ENCODE measurements at regions not wholly inside any gene's neighbourhood (a gene's known extent, or its start where the extent isn't known, plus 50 kb on each side); places are given as distances from the start of the nearest gene placed in this dataset.
A peak's percentile ranks its signal among the peaks of the same experiment; 100 is the strongest.
"Not testable (repeated sequence)": the region's sequence is repeated elsewhere in the genome, so short reads cannot be mapped to it uniquely, and the experiment has no call there.

GRCh38 chr6:56730663-56731529 is 88.2 kb upstream of the DST start:
- Histone ChIP-seq H3K36me3 (ENCODE audit: control insufficient read depth, insufficient read depth, low read length) (peaks cover 4% of the 10 kb centered on the region; the same call in 1 of the 2 replicates), H3K27me3 (ENCODE audit: control insufficient read depth, insufficient read depth, low read length) (no peaks in the 10 kb centered on the region), H3K9ac (ENCODE audit: low read length) (no peak overlapping the region), H3K27ac (ENCODE audit: low read depth, low read length) (no peak overlapping the region), H3K4me3 (ENCODE audit: low read depth, low read length) (no peak overlapping the region), H3K4me1 (ENCODE audit: control insufficient read depth, insufficient read depth, low read length) (peaks cover 29% of the 10 kb centered on the region), H3K9me3 (ENCODE audit: control insufficient read depth, insufficient read depth, low read depth, low read length) (no peaks in the 10 kb centered on the region)

- Histone ChIP-seq H3K4me3 (ENCODE audit: low read depth, low read length) (no peak overlapping the region), H3K27me3 (ENCODE audit: control insufficient read depth, insufficient read depth, low read length) (no peaks in the 10 kb centered on the region), H3K36me3 (ENCODE audit: control insufficient read depth, insufficient read depth, low read length) (peaks cover 4% of the 10 kb centered on the region; the same call in 1 of the 2 replicates), H3K9ac (ENCODE audit: low read length) (no peak overlapping the region), H3K27ac (ENCODE audit: low read depth, low read length) (no peak overlapping the region), H3K9me3 (ENCODE audit: control insufficient read depth, insufficient read depth, low read depth, low read length) (no peaks in the 10 kb centered on the region), H3K4me1 (ENCODE audit: control insufficient read depth, insufficient read depth, low read length) (peaks cover 37% of the 10 kb centered on the region)
These were observed 87.0 kb upstream of the DST start for GRCh38 chr6:56729719-56730118.

GRCh38 chr6:56729166-56729565 is 86.5 kb upstream of the DST start:
- H3K4me3 ChIP-seq (ENCODE audit: low read depth, low read length); H3K9ac ChIP-seq (ENCODE audit: low read length); H3K27me3 ChIP-seq (ENCODE audit: control insufficient read depth, insufficient read depth, low read length); H3K27ac ChIP-seq (ENCODE audit: low read depth, low read length); H3K9me3 ChIP-seq (ENCODE audit: control insufficient read depth, insufficient read depth, low read depth, low read length); H3K36me3 ChIP-seq (ENCODE audit: control insufficient read depth, insufficient read depth, low read length): not testable (repeated sequence)
- H3K4me1 ChIP-seq (ENCODE audit: control insufficient read depth, insufficient read depth, low read length) = peaks cover 37% of the 10 kb centered on the region

GRCh38 chr6:56727097-56727850 is 84.6 kb upstream of the DST start:
- no peak overlapping the region for H3K9ac ChIP-seq (ENCODE audit: low read length)
- H3K4me3 ChIP-seq (ENCODE audit: low read depth, low read length) = no peak overlapping the region
- no peaks in the 10 kb centered on the region for H3K9me3 ChIP-seq (ENCODE audit: control insufficient read depth, insufficient read depth, low read depth, low read length)
- H3K36me3 ChIP-seq (ENCODE audit: control insufficient read depth, insufficient read depth, low read length) = no peaks in the 10 kb centered on the region; the same call in 1 of the 2 replicates
- H3K27me3 ChIP-seq (ENCODE audit: control insufficient read depth, insufficient read depth, low read length) = no peaks in the 10 kb centered on the region
- H3K27ac ChIP-seq (ENCODE audit: low read depth, low read length) = 0 out of 2 replicates have a peak overlapping the region, but pooled peaks have one; percentile 18
- H3K4me1 ChIP-seq (ENCODE audit: control insufficient read depth, insufficient read depth, low read length) = peaks cover 33% of the 10 kb centered on the region

GRCh38 chr6:56725254-56725653 is 82.6 kb upstream of the DST start:
- H3K4me1 ChIP-seq (ENCODE audit: control insufficient read depth, insufficient read depth, low read length) = peaks cover 33% of the 10 kb centered on the region
- peaks cover 4% of the 10 kb centered on the region; the same call in 1 of the 2 replicates for H3K36me3 ChIP-seq (ENCODE audit: control insufficient read depth, insufficient read depth, low read length)
- H3K27me3 ChIP-seq (ENCODE audit: control insufficient read depth, insufficient read depth, low read length) = no peaks in the 10 kb centered on the region
- H3K9ac ChIP-seq (ENCODE audit: low read length) = no peak overlapping the region
- no peak overlapping the region for H3K4me3 ChIP-seq (ENCODE audit: low read depth, low read length)
- peaks cover 8% of the 10 kb centered on the region for H3K9me3 ChIP-seq (ENCODE audit: control insufficient read depth, insufficient read depth, low read depth, low read length)
- no peak overlapping the region for H3K27ac ChIP-seq (ENCODE audit: low read depth, low read length)

GRCh38 chr6:56724455-56724854 is 81.8 kb upstream of the DST start:
- Histone ChIP-seq H3K9me3 (ENCODE audit: control insufficient read depth, insufficient read depth, low read depth, low read length) (peaks cover 15% of the 10 kb centered on the region), H3K4me1 (ENCODE audit: control insufficient read depth, insufficient read depth, low read length) (peaks cover 33% of the 10 kb centered on the region), H3K27ac (ENCODE audit: low read depth, low read length) (no peak overlapping the region), H3K9ac (ENCODE audit: low read length) (no peak overlapping the region), H3K27me3 (ENCODE audit: control insufficient read depth, insufficient read depth, low read length) (no peaks in the 10 kb centered on the region), H3K36me3 (ENCODE audit: control insufficient read depth, insufficient read depth, low read length) (peaks cover 4% of the 10 kb centered on the region; the same call in 1 of the 2 replicates), H3K4me3 (ENCODE audit: low read depth, low read length) (no peak overlapping the region)

GRCh38 chr6:56720882-56721281 is 78.2 kb upstream of the DST start:
- no peak overlapping the region for H3K27ac ChIP-seq (ENCODE audit: low read depth, low read length)
- no peak overlapping the region for H3K9ac ChIP-seq (ENCODE audit: low read length)
- H3K27me3 ChIP-seq (ENCODE audit: control insufficient read depth, insufficient read depth, low read length) = no peaks in the 10 kb centered on the region
- H3K9me3 ChIP-seq (ENCODE audit: control insufficient read depth, insufficient read depth, low read depth, low read length) = peaks cover 28% of the 10 kb centered on the region
- peaks cover 24% of the 10 kb centered on the region for H3K4me1 ChIP-seq (ENCODE audit: control insufficient read depth, insufficient read depth, low read length)
- no peak overlapping the region for H3K4me3 ChIP-seq (ENCODE audit: low read depth, low read length)
- H3K36me3 ChIP-seq (ENCODE audit: control insufficient read depth, insufficient read depth, low read length) = peaks cover 4% of the 10 kb centered on the region; the same call in 1 of the 2 replicates

GRCh38 chr6:56720202-56720601 is 77.5 kb upstream of the DST start:
- H3K9me3 ChIP-seq (ENCODE audit: control insufficient read depth, insufficient read depth, low read depth, low read length) = peaks cover 28% of the 10 kb centered on the region
- H3K27ac ChIP-seq (ENCODE audit: low read depth, low read length); H3K4me3 ChIP-seq (ENCODE audit: low read depth, low read length); H3K36me3 ChIP-seq (ENCODE audit: control insufficient read depth, insufficient read depth, low read length); H3K27me3 ChIP-seq (ENCODE audit: control insufficient read depth, insufficient read depth, low read length); H3K9ac ChIP-seq (ENCODE audit: low read length): not testable (repeated sequence)
- H3K4me1 ChIP-seq (ENCODE audit: control insufficient read depth, insufficient read depth, low read length) = peaks cover 25% of the 10 kb centered on the region

- H3K27ac ChIP-seq (ENCODE audit: low read depth, low read length) = not testable (repeated sequence)
- peaks cover 30% of the 10 kb centered on the region for H3K4me1 ChIP-seq (ENCODE audit: control insufficient read depth, insufficient read depth, low read length)
These were observed 76.8 kb upstream of the DST start for GRCh38 chr6:56719315-56720058.

GRCh38 chr6:56718236-56718635 is 75.5 kb upstream of the DST start:
- H3K36me3 ChIP-seq (ENCODE audit: control insufficient read depth, insufficient read depth, low read length) = peaks cover 4% of the 10 kb centered on the region; the same call in 1 of the 2 replicates
- peaks cover 28% of the 10 kb centered on the region for H3K9me3 ChIP-seq (ENCODE audit: control insufficient read depth, insufficient read depth, low read depth, low read length)
- H3K27ac ChIP-seq (ENCODE audit: low read depth, low read length) = no peak overlapping the region
- peaks cover 42% of the 10 kb centered on the region for H3K4me1 ChIP-seq (ENCODE audit: control insufficient read depth, insufficient read depth, low read length)
- H3K9ac ChIP-seq (ENCODE audit: low read length) = no peak overlapping the region
- no peak overlapping the region for H3K4me3 ChIP-seq (ENCODE audit: low read depth, low read length)
- no peaks in the 10 kb centered on the region for H3K27me3 ChIP-seq (ENCODE audit: control insufficient read depth, insufficient read depth, low read length)

More at GRCh38 chr6:56719315-56720058, 76.8 kb upstream of the DST start:
- not testable (repeated sequence) for H3K27me3 ChIP-seq (ENCODE audit: control insufficient read depth, insufficient read depth, low read length); H3K4me3 ChIP-seq (ENCODE audit: low read depth, low read length); H3K36me3 ChIP-seq (ENCODE audit: control insufficient read depth, insufficient read depth, low read length); H3K9ac ChIP-seq (ENCODE audit: low read length)
- peaks cover 28% of the 10 kb centered on the region for H3K9me3 ChIP-seq (ENCODE audit: control insufficient read depth, insufficient read depth, low read depth, low read length)
